Occipital lobe (tissue), 1 donor: ENCODE measurements at regions not wholly inside any gene's neighbourhood (a gene's known extent, or its start where the extent isn't known, plus 50 kb on each side); places are given as distances from the start of the nearest gene placed in this dataset.
"Not testable (repeated sequence)": the region's sequence is repeated elsewhere in the genome, so short reads cannot be mapped to it uniquely, and the experiment has no call there.

ENCODE experiments used
- DNase-seq: peaks from one replicate; lab custom pipeline; 2025; lab: John Stamatoyannopoulos, UW

- DNase-seq, result no peak
These were observed 463.4 kb upstream of the NDN start for GRCh38 chr15:24150542-24150941.

- not testable (repeated sequence) for DNase-seq
These were observed 471.2 kb upstream of the NDN start for GRCh38 chr15:24158306-24158705.

GRCh38 chr15:24165512-24165911, 478.4 kb upstream of the NDN start:
- DNase-seq, result not testable (repeated sequence)

- DNase-seq, result not testable (repeated sequence)
These were observed 473.3 kb upstream of the NPAP1 start for GRCh38 chr15:24202297-24202696.

GRCh38 chr15:24211742-24212476, 463.7 kb upstream of the NPAP1 start:
- not testable (repeated sequence) for DNase-seq

- DNase-seq, result no peak
These were observed 451.8 kb upstream of the NPAP1 start for GRCh38 chr15:24223739-24224138.

GRCh38 chr15:24224161-24224560, 451.4 kb upstream of the NPAP1 start:
- no peak for DNase-seq

- not testable (repeated sequence) for DNase-seq
These were observed 446.7 kb upstream of the NPAP1 start for GRCh38 chr15:24228922-24229321.

- not testable (repeated sequence) for DNase-seq
These were observed 442.4 kb upstream of the NPAP1 start for GRCh38 chr15:24233134-24233533.

- DNase-seq, result not testable (repeated sequence)
These were observed 435.0 kb upstream of the NPAP1 start for GRCh38 chr15:24240580-24240979.

GRCh38 chr15:24259106-24259505, 416.5 kb upstream of the NPAP1 start:
- not testable (repeated sequence) for DNase-seq

- not testable (repeated sequence) for DNase-seq
These were observed 415.2 kb upstream of the NPAP1 start for GRCh38 chr15:24260407-24260806.

GRCh38 chr15:24260854-24261253, 414.7 kb upstream of the NPAP1 start:
- DNase-seq, result not testable (repeated sequence)

GRCh38 chr15:24268536-24269165, 406.9 kb upstream of the NPAP1 start:
- not testable (repeated sequence) for DNase-seq

GRCh38 chr15:24269166-24269571, 406.4 kb upstream of the NPAP1 start:
- DNase-seq, result no peak

- DNase-seq, result no peak
These were observed 405.7 kb upstream of the NPAP1 start for GRCh38 chr15:24269923-24270322.

- not testable (repeated sequence) for DNase-seq
These were observed 403.9 kb upstream of the NPAP1 start for GRCh38 chr15:24271496-24272244.

- DNase-seq, result no peak
These were observed 382.7 kb upstream of the NPAP1 start for GRCh38 chr15:24292837-24293236.

- DNase-seq, result not testable (repeated sequence)
These were observed 374.7 kb upstream of the NPAP1 start for GRCh38 chr15:24300804-24301368.

GRCh38 chr15:24301999-24302398, 373.6 kb upstream of the NPAP1 start:
- not testable (repeated sequence) for DNase-seq

GRCh38 chr15:24304747-24305146, 370.8 kb upstream of the NPAP1 start:
- DNase-seq, result not testable (repeated sequence)

GRCh38 chr15:24305643-24306042, 369.9 kb upstream of the NPAP1 start:
- not testable (repeated sequence) for DNase-seq
